ENCODE measurements at regions not wholly inside any gene's neighbourhood (a gene's known extent, or its start where the extent isn't known, plus 50 kb on each side); places are given as distances from the start of the nearest gene placed in this dataset.
"Not testable (repeated sequence)": the region's sequence is repeated elsewhere in the genome, so short reads cannot be mapped to it uniquely, and the experiment has no call there.

GRCh38 chr16:58866935-58867334 is 132.8 kb upstream of the GOT2 start:
- no peak for DNase-seq

- DNase-seq: no peak
Measured at GRCh38 chr16:58863761-58864160, 129.6 kb upstream of the GOT2 start.

- DNase-seq: no peak
Measured at GRCh38 chr16:58863042-58863441, 128.9 kb upstream of the GOT2 start.

- no peak for DNase-seq
Measured at GRCh38 chr16:58862334-58863021, 128.4 kb upstream of the GOT2 start.

GRCh38 chr16:58859958-58860669 is 126.0 kb upstream of the GOT2 start:
- DNase-seq: no peak

- not testable (repeated sequence) for DNase-seq
Measured at GRCh38 chr16:58858577-58858976, 124.5 kb upstream of the GOT2 start.

GRCh38 chr16:58855291-58855863 is 121.3 kb upstream of the GOT2 start:
- DNase-seq: no peak

GRCh38 chr16:58853854-58854791 is 120.0 kb upstream of the GOT2 start:
- no peak for DNase-seq

- DNase-seq: no peak
Measured at GRCh38 chr16:58850678-58851020, 116.5 kb upstream of the GOT2 start.

GRCh38 chr16:58850019-58850677 is 116.0 kb upstream of the GOT2 start:
- DNase-seq: no peak

- DNase-seq: no peak
Measured at GRCh38 chr16:58848662-58849002, 114.5 kb upstream of the GOT2 start.

- DNase-seq: no peak
Measured at GRCh38 chr16:58847902-58848661, 114.0 kb upstream of the GOT2 start.

GRCh38 chr16:58846226-58846625 is 112.1 kb upstream of the GOT2 start:
- not testable (repeated sequence) for DNase-seq

- no peak for DNase-seq
Measured at GRCh38 chr16:58843675-58844074, 109.6 kb upstream of the GOT2 start.

- no peak for DNase-seq
Measured at GRCh38 chr16:58842746-58843145, 108.6 kb upstream of the GOT2 start.

- DNase-seq: no peak
Measured at GRCh38 chr16:58842156-58842555, 108.0 kb upstream of the GOT2 start.

GRCh38 chr16:58837950-58838349 is 103.8 kb upstream of the GOT2 start:
- no peak for DNase-seq

GRCh38 chr16:58836427-58836826 is 102.3 kb upstream of the GOT2 start:
- no peak for DNase-seq

GRCh38 chr16:58832386-58832895 is 98.3 kb upstream of the GOT2 start:
- DNase-seq: no peak

GRCh38 chr16:58831386-58831785 is 97.3 kb upstream of the GOT2 start:
- no peak for DNase-seq

- DNase-seq: no peak
Measured at GRCh38 chr16:58828901-58829545, 94.9 kb upstream of the GOT2 start.

Measured in activated CD4-positive, alpha-beta T cell treated with anti-CD3 and anti-CD28 coated beads for 4 hours (primary cell).